Dermis microvascular lymphatic vessel endothelial cell (primary cell): ENCODE measurements at regions not wholly inside any gene's neighbourhood (a gene's known extent, or its start where the extent isn't known, plus 50 kb on each side); places are given as distances from the start of the nearest gene placed in this dataset.

ENCODE experiments used
- DNase-seq, 2 donors: peaks; one replicate each; pipeline versions ENCODE4 v3.0.0 to v3.0.0-alpha.2; 2010; ENCODE audit warnings: low read depth in 2 of 2

GRCh38 chr2:20523073-20523798 is 76.4 kb downstream of the RHOB start:
- DNase-seq, result no peak

- no peak for DNase-seq
Observed at GRCh38 chr2:20523799-20524187, 76.9 kb downstream of the RHOB start.

GRCh38 chr2:20524412-20525040 is 77.7 kb downstream of the RHOB start:
- no peak for DNase-seq

- peak in 1 of 2 donors; percentile 42 for DNase-seq
Observed at GRCh38 chr2:20525041-20526035, 78.5 kb downstream of the RHOB start.

GRCh38 chr2:20526160-20526559 is 79.3 kb downstream of the RHOB start:
- DNase-seq, result no peak

- peak in 1 of 2 donors; percentile 39 for DNase-seq
Observed at GRCh38 chr2:20526708-20527107, 79.8 kb downstream of the RHOB start.

- DNase-seq, result no peak
Observed at GRCh38 chr2:20528713-20529112, 81.8 kb downstream of the RHOB start.

- DNase-seq, result no peak
Observed at GRCh38 chr2:20530520-20530919, 83.6 kb downstream of the RHOB start.

- no peak for DNase-seq
Observed at GRCh38 chr2:20531633-20532262, 84.9 kb downstream of the RHOB start.

GRCh38 chr2:20532634-20533437 is 86.0 kb downstream of the RHOB start:
- peak in 1 of 2 donors; percentile 42 for DNase-seq

GRCh38 chr2:20533993-20534622 is 87.2 kb downstream of the RHOB start:
- DNase-seq, result no peak

GRCh38 chr2:20534913-20535801 is 88.3 kb downstream of the RHOB start:
- DNase-seq, result no peak

GRCh38 chr2:20536619-20537422 is 89.9 kb downstream of the RHOB start:
- no peak for DNase-seq

GRCh38 chr2:20537423-20538307 is 90.8 kb downstream of the RHOB start:
- no peak for DNase-seq

- DNase-seq, result no peak
Observed at GRCh38 chr2:20538308-20539132, 91.6 kb downstream of the RHOB start.

GRCh38 chr2:20539133-20539719 is 92.4 kb downstream of the RHOB start:
- peak in 1 of 2 donors; percentile 34 for DNase-seq
